GM18511 (cell line): ENCODE measurements at regions not wholly inside any gene's neighbourhood (a gene's known extent, or its start where the extent isn't known, plus 50 kb on each side); places are given as distances from the start of the nearest gene placed in this dataset.
A peak's percentile ranks its signal among the peaks of the same experiment; 100 is the strongest.
"Not testable (repeated sequence)": the region's sequence is repeated elsewhere in the genome, so short reads cannot be mapped to it uniquely, and the experiment has no call there.

Experiments used
- ATAC-seq: cut with Tn5 transposase; IDR thresholded peaks from one replicate; pipeline ENCODE4 v1.9.1; 2021; ENCODE audit warnings: mild to moderate bottlenecking, moderate library complexity; ENCODE audit not compliant: unreplicated experiment

DNA sequence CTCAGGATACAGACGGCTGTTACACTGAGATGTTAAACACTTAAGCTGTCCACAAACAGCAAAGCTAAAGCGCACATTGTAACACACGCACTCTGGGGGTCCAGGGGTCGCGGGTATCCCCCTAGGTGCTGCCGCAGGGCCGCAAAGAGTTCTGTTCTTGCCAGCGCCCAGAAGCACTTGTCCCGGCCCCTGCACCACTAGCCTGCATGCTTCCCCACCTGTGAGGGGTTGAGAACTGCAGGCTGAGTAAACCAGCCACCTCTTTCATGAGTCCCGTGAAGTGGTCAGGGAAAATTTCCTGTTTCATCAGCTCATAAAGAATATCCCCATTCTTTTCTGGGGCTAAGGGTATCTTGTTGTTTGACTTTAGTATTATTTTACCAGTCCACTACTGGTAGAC lies 154.4 kb upstream of the FBXL17 start:
- ATAC-seq = no peak

DNA sequence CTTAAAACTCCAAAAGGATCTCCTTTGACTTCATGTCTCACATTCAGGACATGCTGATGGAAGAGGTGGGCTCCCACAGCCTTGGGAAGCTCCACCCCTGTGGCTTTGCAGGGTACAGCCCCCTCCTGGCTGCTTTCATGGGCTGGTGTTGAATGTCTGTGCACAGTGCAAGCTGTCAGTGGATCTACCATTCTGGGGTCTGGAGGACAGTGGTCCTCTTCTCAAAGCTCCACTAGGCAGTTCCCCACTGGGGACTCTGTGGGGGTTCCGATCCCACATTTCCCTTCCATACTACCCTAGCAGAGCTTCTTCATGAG lies 150.2 kb upstream of the FBXL17 start:
- ATAC-seq = not testable (repeated sequence)

DNA sequence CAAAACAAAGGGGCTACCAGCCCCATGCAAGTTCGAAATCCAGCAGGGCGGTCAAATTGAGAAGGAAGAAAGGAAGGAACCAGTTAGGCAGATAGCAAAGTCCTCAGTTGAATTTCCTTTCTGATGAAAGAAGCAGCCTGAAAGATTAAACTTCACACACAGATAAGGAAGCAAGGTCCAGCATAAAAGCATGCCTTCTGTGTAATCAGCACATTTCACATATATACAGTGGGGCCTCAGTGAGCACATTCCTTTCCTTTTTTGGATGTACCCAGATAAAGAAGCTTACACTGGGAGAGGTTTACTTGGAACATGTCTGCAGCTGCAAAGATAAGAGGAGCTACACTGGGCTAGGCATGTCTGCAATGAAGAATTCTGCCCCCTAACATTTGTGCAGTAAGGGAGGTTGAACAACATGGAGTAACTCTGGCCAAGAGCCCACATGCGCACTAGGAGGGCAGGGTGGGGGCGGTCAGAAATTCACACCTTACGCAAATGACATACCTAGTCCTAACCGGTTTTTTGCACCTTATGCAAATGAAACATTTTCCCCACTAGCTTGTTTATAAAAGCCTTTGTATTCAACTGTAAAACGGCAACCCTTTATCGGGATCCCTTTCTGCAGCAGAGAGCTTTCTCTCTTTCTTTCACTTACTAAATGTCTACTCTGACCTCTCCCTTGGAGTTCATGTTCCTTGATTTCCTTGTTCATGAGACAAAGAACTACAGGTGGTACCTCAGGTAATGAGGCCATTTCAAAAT lies 149.7 kb upstream of the FBXL17 start:
- no peak for ATAC-seq

DNA sequence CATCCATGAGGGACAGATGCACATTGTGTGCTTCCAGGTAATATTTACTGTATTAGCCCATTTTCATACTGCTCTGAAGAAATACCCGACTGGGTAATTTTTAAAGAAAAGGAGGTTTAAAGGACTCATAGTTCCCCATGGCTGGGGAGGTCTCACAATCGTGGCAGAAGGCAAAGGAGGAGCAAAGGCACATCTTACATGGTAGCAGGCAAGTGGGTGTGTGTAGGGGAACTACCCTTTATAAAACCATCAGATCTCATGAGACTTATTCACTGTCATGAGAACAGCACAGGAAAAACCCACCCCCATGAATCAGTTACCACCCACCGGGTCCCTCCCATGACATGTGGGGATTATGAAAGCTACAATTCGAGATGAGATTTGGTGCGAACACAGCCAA lies 148.8 kb upstream of the FBXL17 start:
- ATAC-seq = no peak

DNA sequence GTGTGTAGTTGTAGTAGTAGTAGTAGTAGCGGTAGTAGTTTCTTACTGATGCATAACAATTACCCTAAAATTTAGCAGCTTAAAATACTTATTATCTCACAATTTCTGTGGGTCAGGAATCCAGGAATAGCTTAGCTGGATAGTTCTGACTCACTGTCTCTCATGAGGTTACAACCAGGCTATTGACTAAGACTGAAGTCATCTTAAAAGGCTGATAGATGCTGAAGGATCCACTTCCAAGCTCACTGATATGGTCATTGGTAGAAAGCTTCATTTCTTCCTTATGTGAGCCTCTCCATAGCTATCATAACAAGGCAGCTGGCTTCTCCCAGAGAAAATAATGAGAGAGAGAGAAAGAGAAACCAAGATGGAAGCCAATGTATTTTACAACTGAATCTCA lies 147.5 kb upstream of the FBXL17 start:
- ATAC-seq = no peak

DNA sequence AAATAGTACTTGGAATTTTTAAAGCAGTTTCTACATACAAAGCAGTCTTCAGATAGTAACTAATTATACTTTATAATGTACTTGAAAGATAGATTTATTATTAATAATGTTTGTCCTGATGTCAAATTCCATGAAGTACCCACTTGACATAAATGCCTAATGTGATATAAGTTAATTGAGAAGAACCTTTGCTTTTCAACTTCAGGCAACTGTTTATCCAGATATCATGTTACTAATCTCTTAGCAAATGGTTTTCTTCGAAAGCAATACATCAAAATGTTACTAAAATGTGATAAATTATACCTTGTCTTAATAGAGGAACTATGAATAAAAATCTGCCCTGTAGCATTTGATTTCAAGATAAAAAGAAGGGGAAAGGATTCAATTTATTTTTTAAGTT lies 146.8 kb upstream of the FBXL17 start:
- ATAC-seq = no peak

DNA sequence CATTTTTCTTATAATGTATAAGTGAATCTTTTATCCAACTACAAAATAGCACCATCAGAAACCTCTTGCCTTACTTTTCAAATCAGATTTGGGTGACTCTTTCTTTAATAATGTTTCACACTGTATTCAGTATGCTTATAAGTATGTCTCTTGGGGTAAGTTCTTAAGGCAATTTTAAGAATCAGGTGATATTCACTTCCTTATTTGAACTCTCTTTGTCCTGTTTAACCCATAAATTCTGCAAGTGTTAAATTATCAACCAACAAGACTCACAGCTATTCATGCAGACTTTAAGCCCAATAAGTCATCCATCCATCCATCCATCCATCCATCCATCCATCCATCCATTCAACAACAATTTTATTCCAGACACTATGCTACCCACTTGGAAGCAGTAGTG lies 142.7 kb upstream of the FBXL17 start:
- no peak for ATAC-seq

DNA sequence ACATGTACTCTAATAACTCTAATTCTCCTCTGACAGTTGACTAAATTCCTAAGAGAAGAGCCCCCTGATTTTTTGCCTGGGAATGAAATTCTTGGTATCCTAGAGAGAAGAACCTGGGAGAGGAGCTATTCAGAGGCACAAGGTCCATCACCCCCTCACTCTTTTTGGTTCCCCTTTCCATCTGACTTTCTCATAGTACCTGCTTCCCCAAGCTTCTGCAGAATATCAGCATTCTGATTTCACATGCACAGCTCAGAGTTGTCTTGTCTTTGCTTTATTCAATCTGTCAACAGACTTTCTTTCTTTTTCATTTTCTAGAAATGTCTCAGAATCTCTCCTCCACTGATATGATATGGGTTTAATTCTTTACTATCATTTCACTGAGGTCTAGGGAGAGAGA lies 141.5 kb upstream of the FBXL17 start:
- peak; percentile 26 for ATAC-seq

DNA sequence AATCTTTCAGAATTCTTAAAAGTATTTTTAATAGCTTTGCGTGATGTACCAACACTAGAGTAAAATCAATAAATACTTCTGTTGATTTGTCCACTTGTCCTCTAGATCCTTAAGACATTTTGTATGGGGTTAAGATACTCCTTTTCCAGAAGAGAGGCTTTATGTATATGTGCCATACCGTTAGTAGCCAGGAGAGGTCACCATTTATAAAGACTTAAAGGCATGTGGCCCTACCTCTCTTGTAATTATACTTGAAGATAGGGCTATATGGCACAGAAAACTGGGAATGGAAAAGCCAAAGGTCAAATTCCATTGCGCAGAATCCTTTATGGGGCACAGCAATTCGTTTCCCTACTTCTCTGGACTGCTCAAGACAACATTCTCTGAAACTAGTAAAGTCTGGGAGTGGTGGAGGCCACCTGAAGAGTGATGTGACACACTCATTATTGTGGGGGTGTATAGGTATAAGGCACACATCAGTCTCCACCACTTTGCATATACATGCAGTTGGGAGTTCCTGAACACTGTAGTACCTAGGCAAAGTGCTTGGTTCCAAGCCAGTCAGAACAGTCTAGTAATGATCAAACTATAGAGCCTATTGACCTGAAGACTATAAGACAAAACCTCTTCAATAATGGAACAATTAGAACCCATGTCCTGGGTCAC lies 140.1 kb upstream of the FBXL17 start:
- ATAC-seq = peak; percentile 69

DNA sequence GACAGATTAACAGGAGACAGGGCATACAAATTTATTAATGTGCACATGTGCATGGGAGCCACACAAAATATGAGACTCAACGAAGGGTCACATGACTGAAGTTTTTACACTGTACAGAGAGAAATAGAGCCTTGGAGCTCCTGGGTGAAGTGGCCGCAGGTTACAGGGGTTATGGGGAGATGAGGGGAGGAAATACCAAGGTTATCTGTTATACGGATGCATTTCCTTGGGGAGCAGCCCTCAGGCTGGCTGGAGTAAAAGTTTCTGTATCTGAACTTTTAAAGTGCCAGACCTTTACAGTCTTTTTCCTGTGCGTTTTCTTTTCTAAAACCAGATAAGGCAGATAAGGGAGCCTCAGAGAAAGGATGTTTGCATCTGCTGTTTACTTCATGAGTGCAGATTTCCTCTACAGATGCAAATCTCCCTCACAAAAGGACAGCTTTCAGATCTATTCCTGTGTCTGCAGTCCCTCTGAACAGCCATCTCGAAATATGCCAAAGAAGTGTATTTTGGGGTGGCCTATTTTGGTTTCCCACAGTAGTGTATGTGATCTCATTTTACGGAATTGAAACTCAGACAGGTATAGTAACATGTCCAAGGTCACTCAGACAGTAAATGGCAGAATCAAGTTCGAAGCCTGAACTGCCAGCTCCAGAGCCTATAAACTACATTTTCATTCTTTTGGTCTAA lies 139.3 kb upstream of the FBXL17 start:
- ATAC-seq = peak; percentile 90

DNA sequence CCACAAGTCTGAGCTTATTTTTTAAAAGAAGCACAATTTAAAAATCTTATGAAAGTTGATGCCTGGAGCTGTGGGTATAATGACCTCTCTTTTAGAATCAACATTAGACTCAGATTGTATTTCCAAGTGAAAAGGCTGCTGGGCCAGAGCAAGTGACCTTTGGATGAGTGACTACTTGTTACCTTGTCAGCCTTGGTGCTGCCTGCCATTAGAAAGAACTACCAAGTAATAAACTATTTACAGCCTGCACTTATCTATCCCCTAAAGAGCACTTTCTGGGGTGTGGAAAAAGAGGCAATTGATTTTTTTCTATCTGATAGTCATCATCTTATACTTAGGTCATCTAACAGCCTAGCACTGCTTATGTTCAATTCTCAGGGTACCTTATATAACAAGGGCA lies 134.9 kb upstream of the FBXL17 start:
- no peak for ATAC-seq

DNA sequence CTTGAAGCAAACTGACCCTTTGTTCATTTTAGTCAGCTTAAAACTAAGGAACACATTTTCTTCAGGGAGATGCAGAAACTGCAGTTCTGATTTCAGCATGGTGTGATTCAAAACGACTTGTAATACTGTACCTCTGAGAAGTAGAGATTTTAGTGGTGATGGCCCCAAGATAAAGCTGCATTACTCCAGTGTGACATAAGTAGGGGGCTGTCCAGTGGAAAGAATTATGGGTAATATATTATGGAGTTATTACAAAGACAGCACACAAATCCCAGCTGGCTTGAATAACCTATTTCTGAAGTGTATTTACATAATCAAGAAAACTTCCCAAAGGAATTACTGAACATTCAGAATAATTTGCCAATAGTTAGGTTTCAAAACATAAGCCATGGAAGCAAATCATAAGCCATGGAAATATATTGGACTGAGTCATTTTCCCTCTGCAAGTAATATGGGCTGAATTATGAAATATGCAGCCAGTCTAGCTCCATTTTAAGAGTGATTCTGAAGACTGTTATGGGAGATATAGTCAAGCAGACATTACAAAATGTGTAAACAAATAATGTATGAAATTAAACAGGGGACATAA lies 133.7 kb upstream of the FBXL17 start:
- ATAC-seq = no peak

DNA sequence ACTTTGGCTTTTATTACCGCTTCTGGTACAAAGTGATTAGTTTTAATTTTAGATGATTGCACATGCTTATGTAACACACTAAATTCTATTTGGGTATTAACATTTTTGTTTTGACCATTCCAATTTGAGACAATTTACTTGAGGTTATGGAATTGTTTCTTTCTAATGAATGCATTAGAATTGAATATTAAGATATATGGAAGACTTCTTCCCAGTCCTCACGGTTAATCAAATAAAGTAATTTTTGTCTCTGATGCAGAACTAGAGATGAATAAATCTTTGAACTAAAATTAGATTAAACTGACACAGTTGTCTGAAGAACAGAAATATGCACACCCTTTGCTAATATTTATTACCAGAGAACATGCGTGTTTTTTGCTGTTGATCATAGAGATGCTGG lies 127.1 kb upstream of the FBXL17 start:
- ATAC-seq = no peak

DNA sequence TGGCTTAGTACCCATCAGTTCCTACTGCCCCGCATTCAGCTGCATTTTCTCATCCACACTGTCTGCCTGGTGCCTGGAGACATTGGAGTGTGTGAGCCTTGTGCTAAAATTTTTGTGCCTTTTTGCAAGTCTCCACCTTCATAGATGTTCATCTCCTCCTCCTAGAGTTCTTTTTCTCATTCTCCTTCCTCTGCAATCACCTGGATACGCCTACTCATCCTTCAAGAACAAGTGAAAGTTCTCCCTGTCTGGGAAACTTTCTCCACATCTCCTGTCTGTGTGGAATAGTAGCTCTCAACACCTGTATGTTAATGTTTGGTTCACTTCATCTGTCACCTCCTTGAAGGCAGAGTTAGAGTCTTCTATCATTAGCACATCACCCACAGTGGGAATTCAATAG lies 125.7 kb upstream of the FBXL17 start:
- ATAC-seq = no peak

DNA sequence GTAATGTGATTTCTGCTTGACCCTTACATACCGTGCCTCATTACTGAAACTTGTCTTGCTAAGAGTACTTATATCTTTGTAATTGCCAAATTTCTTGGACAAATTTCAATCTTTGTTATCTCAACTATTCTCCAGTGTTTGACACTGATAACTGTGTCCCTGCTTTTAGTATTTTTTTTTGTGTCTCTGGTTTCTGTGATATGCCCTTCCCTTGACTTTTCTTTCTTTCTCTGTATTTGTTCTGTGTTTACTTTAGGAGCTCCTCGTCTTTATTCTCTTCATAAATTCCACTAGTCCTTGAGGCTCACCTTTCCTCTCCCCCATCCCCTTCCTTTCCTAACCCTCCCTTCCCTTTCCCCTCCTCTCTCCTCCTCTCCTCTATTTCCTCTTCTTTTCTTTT lies 123.7 kb upstream of the FBXL17 start:
- ATAC-seq = no peak

DNA sequence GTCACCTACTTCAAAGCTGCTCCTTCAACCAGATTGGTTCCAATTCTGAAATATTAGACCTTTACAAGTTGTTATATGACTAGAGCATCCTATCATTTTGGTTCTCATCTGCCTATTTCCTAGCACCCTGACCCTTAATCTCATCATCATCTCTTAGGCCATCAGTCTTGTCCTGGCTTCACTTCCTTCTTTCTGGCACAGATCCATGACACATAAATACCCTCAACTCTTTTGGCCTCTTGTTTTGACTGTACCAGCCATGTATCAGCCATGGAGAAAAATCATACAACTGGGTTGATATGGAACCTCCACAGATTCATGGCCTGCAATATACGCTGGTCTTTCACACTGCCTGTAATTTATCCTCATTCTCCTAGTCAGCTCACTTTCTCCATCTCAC lies 123.1 kb upstream of the FBXL17 start:
- ATAC-seq = no peak

DNA sequence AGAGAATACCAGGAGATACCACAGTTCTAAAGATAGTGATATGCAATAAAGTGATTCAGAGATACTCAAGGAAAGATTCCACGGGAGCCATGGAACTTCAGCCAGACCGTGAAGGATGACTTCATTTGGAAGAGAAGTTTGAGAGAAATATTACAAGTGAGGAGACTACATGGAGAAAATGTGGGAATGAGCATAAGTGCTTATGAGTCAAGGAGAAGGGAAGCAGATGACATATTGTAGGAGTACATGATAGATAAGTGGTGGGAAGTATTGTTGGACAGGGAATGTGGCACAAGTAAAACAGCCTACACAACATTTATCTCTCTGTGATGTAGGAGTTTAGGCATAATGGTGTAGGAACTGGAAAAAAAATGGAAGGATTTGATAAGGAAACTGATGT lies 122.1 kb upstream of the FBXL17 start:
- ATAC-seq = no peak

DNA sequence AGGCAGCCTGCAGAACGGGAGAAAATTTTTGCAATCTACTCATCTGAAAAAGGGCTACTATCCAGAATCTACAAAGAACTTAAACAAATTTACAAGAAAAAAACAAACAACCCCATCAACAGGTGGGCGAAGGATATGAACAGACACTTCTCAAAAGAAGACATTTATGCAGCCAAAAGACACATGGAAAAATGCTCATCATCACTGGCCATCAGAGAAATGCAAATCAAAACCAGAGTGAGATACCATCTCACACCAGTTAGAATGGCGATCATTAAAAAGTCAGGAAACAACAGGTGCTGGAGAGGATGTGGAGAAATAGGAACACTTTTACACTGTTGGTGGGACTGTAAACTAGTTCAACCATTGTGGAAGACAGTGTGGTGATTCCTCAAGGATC lies 113.7 kb upstream of the FBXL17 start:
- ATAC-seq = not testable (repeated sequence)

DNA sequence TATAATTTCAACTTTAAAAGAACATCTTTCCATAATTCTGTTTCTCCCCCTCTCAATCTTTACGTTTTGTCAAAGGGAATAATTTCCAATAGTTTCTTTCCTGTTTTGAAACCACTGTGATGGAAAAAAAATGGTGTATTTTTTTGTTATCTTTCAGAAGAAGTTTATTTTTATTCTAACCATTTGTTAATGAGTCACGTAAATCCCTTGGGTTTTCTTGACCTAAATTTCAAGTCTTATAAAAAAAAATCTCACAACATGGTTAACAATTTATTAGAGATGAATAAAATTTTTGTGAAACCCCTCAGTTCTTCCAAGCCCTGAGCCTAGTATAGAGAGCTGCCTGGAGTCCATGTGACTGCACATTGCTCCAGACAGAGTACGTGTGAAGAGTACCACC lies 106.1 kb upstream of the FBXL17 start:
- no peak for ATAC-seq

DNA sequence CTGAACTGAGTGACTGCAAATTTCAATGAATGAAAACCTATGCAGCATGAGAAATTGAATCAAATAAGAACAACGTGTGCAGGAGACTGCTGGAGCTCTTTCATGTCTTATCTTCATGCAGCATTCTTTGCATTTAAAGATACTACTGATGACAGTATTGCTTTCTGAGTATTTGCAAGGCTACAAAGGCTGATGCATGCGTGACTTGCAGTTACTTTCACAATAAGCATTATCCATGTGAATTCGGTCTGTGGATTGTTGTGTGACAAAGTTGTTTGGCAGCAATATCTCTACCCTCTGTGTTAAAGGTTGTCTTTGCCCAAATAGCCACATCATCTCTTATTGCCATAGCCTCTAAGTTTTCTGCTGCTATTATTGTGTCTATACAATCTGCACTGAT lies 102.1 kb upstream of the FBXL17 start:
- ATAC-seq = no peak

DNA sequence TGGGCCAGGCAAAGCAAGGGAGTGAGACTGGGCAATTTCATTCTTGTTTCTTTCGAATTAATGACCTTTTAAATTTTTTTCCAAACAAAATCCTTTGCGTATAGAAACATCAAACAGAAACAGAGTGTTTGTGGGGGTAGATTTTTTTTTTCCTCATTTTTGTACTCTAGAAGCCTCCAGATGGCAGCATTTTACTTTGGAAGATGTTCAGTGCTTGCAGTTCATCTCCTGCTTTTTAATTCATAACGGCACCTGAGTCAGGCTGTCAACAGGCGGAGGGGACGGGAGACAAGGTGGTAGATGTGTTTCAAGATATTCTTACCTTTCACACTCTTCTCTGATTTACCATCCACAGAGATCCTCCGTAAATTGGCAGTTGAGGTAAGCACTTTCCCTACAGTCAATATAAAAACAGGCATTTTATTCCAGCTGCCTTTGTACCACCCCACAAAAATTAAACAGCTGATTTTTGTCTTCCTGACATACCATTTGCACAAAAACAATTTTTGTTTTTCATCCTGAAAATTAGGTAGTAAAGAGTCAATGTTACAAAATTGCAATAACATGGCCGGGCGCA lies 99.5 kb upstream of the FBXL17 start:
- ATAC-seq = no peak

DNA sequence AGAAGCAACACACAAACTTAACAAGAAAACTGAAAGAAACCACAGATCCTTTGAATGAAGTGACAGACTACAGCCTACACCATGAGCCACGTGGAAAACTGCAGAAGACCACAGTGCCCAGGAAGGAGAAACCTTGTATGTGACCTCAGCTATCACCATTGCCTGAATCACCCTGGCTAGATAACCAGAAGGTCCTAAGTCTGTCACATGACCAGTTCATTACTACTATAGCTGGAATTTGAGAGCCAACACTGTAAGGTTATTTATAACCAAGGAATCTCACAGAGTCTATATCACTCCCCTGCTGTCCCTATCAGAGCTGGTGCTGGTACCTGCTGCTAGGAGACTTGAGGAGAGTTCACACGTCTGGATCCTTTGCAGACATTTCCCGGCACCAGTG lies 90.3 kb upstream of the FBXL17 start:
- ATAC-seq = no peak
